IMR-90 (cell line): ENCODE measurements at regions not wholly inside any gene's neighbourhood (a gene's known extent, or its start where the extent isn't known, plus 50 kb on each side); places are given as distances from the start of the nearest gene placed in this dataset.

Experiments
- ATAC-seq: fragments of 200-7000 bp; cut with Tn5 transposase; 2 replicates; pipeline ENCODE4 v1.9.1; 2020; ENCODE audit warnings: low read depth, mild to moderate bottlenecking, moderate library complexity
- BruUV-seq: library from RNA; stranded (reverse); fragments of 400-500 nt; replicated peaks from 2 replicates; lab custom pipeline; 2021; lab: Mats Ljungman, UMichigan
- CTCF ChIA-PET: fragments of 300-600 bp; formaldehyde crosslinking; extraction: SDS; loops from one replicate; lab custom pipeline; 2021; ENCODE audit warnings: antibody characterized with exemption; lab: Yijun Ruan, JAX
- POLR2A ChIA-PET: fragments of 300-600 bp; sonication (Branson Sonifier 250); formaldehyde crosslinking; loops from one replicate; lab custom pipeline; 2022; ENCODE audit warnings: antibody characterized with exemption; ENCODE audit not compliant: unreplicated experiment; lab: Charles Lee
- DNase-seq: peaks from one replicate; pipeline ENCODE4 v3.0.0; 2013
- H2AFZ ChIP-seq: replicated peaks from 2 replicates; pipeline ENCODE3; 2013; ENCODE audit warnings: low read length, mild to moderate bottlenecking; ENCODE audit not compliant: poor library complexity
- H2AK5ac ChIP-seq: 2 replicates; pipeline ENCODE4 v1.6.1; 2013; ENCODE audit warnings: low read depth, low read length, inconsistent platforms
- H2AK9ac ChIP-seq: replicated peaks from 2 replicates; pipeline ENCODE3; 2013; ENCODE audit warnings: mild to moderate bottlenecking, low read depth, low read length, moderate library complexity; ENCODE audit not compliant: poor library complexity
- H2BK120ac ChIP-seq: 2 replicates; pipeline ENCODE4 v1.6.1; 2013; ENCODE audit warnings: low read depth, low read length, inconsistent platforms
- H2BK15ac ChIP-seq: 3 replicates; pipeline ENCODE4 v1.6.1; 2013; ENCODE audit warnings: low read depth, low read length, inconsistent platforms
- H2BK20ac ChIP-seq: 2 replicates; pipeline ENCODE4 v1.6.1; 2013; ENCODE audit warnings: low read depth, mild to moderate bottlenecking, inconsistent platforms, low read length, moderate library complexity
- H2BK5ac ChIP-seq: 2 replicates; pipeline ENCODE4 v1.6.1; 2013; ENCODE audit warnings: mild to moderate bottlenecking, low read depth, low read length, inconsistent platforms; ENCODE audit not compliant: poor library complexity, severe bottlenecking
- H3K14ac ChIP-seq: replicated peaks from 2 replicates; pipeline ENCODE4 v1.6.1; 2013; ENCODE audit warnings: low read depth, low read length, inconsistent platforms
- H3K18ac ChIP-seq: 2 replicates; pipeline ENCODE4 v1.6.1; 2013; ENCODE audit warnings: low read depth, low read length, control low read depth
- H3K23ac ChIP-seq: 2 replicates; pipeline ENCODE4 v1.6.1; 2013; ENCODE audit warnings: low read depth, low read length, inconsistent platforms
- H3K27ac ChIP-seq: 2 replicates; pipeline ENCODE4 v1.5.1; 2013; ENCODE audit warnings: mild to moderate bottlenecking, control low read depth, low read length; ENCODE audit not compliant: insufficient read depth
- H3K27me3 ChIP-seq: 2 replicates; pipeline ENCODE4 v1.6.1; 2013; ENCODE audit warnings: low read length; ENCODE audit not compliant: control insufficient read depth, insufficient read depth
- H3K36me3 ChIP-seq: 2 replicates; pipeline ENCODE4 v1.6.1; 2013; ENCODE audit warnings: low read length, mixed read lengths; ENCODE audit not compliant: control insufficient read depth, insufficient read depth
- H3K4ac ChIP-seq: 2 replicates; pipeline ENCODE4 v1.6.1; 2013; ENCODE audit warnings: low read depth, low read length, inconsistent platforms
- H3K4me1 ChIP-seq: 2 replicates; pipeline ENCODE4 v1.6.1; 2013; ENCODE audit warnings: low read length, mixed read lengths; ENCODE audit not compliant: control insufficient read depth, insufficient read depth
- H3K4me2 ChIP-seq: 2 replicates; pipeline ENCODE4 v1.6.1; 2013; ENCODE audit warnings: low read depth, mild to moderate bottlenecking, control low read depth, low read length, moderate library complexity
- H3K4me3 ChIP-seq: 2 replicates; pipeline ENCODE4 v1.5.1; 2013; ENCODE audit warnings: low read depth, mild to moderate bottlenecking, control low read depth, low read length, moderate library complexity; ENCODE audit not compliant: insufficient read depth
- H3K56ac ChIP-seq: 2 replicates; pipeline ENCODE4 v1.6.1; 2013; ENCODE audit warnings: low read length, inconsistent platforms; ENCODE audit not compliant: insufficient read depth; ENCODE audit errors: extremely low read depth
- H3K79me1 ChIP-seq, 2 experiments: 2 replicates each; pipeline ENCODE4 v1.6.1; 2013; ENCODE audit warnings: low read length in 2 of 2, inconsistent platforms in 1 of 2, low read depth in 1 of 2
- H3K9ac ChIP-seq: 2 replicates; pipeline ENCODE4 v1.6.1; 2013; ENCODE audit warnings: low read depth, low read length, control low read depth
- H3K9me1 ChIP-seq: 2 replicates; pipeline ENCODE4 v1.6.1; 2013; ENCODE audit warnings: low read length, inconsistent platforms; ENCODE audit not compliant: insufficient read depth
- H3K9me3 ChIP-seq: 2 replicates; pipeline ENCODE4 v1.6.1; 2013; ENCODE audit warnings: low read length; ENCODE audit not compliant: control insufficient read depth, insufficient read depth
- H4K20me1 ChIP-seq: 2 replicates; pipeline ENCODE4 v1.6.1; 2013; ENCODE audit warnings: low read length, inconsistent platforms; ENCODE audit not compliant: insufficient read depth
- H4K5ac ChIP-seq: 2 replicates; pipeline ENCODE4 v1.6.1; 2013; ENCODE audit warnings: mild to moderate bottlenecking, low read depth, low read length, control low read depth
- H4K8ac ChIP-seq, 2 experiments: 2 replicates each; pipeline ENCODE4 v1.6.1; 2013; ENCODE audit warnings: low read depth in 2 of 2, low read length in 2 of 2, control low read depth in 1 of 2, inconsistent platforms in 1 of 2
- H4K91ac ChIP-seq: 2 replicates; pipeline ENCODE4 v1.6.1; 2013; ENCODE audit warnings: low read depth, low read length, inconsistent platforms; ENCODE audit not compliant: insufficient read depth
- BHLHE40 ChIP-seq: fragments of 150-350 bp; IDR thresholded peaks from 2 replicates; pipeline ENCODE4 v1.6.1; 2016; ENCODE audit warnings: mild to moderate bottlenecking, low read depth, low read length
- MAFK ChIP-seq: IDR thresholded peaks from 2 replicates; pipeline ENCODE4 v1.6.1; 2012; ENCODE audit warnings: low read depth, low read length, improper control_type of control experiment
- MAZ ChIP-seq: IDR thresholded peaks from 2 replicates; pipeline ENCODE4 v1.6.1; 2012; ENCODE audit warnings: low read depth, mild to moderate bottlenecking, low read length, improper control_type of control experiment, moderate library complexity, borderline replicate concordance
- WGBS, 2 experiments: methylation state at CpG; one replicate each; pipeline versions ENCODE4 v1.1.5 to v1.1.7; 2013; ENCODE audit warnings: missing lambda C conversion rate in 2 of 2; ENCODE audit not compliant: insufficient read length in 1 of 2; ENCODE audit errors: extremely low coverage in 2 of 2; 5-methylcytosine and 5-hydroxymethylcytosine counted together
- dilution Hi-C: fragments of 300-500 bp; cut with HindIII; formaldehyde crosslinking; loops from one replicate; pipeline ENCODE4 v1.14.3; 2018; ENCODE audit warnings: low sequenced_read_pairs; ENCODE audit not compliant: unreplicated experiment
- in situ Hi-C: fragments of 300-500 bp; cut with MboI; formaldehyde crosslinking; loops from 3 replicates; pipeline ENCODE4 v1.14.3; 2019; ENCODE audit warnings: low sequenced_read_pairs, inconsistent platforms, mixed read lengths
- intact Hi-C: fragments of 100-400 bp; cut with micrococcal nuclease; formaldehyde crosslinking; loops from 2 replicates; pipeline ENCODE4 v1.10.0; 2022
- TF ChIP-seq, protein P1 (sequence below): conservative IDR thresholded peaks from 2 replicates; pipeline ENCODE4 v1.5.1; 2012; ENCODE audit warnings: mild to moderate bottlenecking, low read depth, low read length, improper control_type of control experiment

DNA sequence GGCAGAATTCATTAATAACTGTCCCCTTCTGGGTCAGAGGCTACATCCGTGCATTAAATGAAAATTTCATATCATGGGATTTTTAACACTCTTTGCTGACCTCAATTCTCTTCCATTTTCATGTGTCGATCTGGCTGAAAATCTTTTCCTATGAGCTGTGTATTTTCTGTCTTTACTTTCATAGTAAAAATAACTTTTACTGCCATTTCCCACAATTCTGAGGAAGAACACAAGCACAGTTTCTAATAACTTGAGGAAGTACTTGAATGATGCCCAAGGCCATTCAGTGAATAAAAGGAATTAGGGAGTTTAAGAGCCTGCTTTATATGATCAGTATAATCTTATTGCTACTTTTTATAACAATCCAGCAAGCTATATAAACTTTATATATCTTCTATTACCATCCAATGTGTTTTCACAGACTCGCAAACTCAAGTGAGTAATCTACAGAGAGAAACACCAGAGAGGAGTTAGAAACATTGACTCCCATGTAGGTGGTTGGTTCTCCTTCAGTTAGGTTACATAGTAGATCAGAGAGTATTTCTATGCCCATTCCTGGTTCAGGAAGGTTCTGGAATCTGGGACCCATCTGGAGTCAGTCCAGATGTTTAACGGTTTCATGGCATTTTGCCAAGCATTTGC is 340.0 kb downstream of the FBXO15 start:
- Histone ChIP-seq H2BK5ac (no peak overlapping the region), H4K20me1 (no peaks in the 10 kb centered on the region), H2AK5ac (no peak overlapping the region), H3K14ac (no peak overlapping the region), H4K8ac (no peak overlapping the region), H3K79me1 (no peaks in the 10 kb centered on the region), H3K4ac (no peak overlapping the region), H2AK9ac (no peak overlapping the region), H2BK20ac (no peak overlapping the region), H3K27ac (no peak overlapping the region), H3K4me3 (no peak overlapping the region), H4K5ac (no peak overlapping the region), H2AFZ (no peak overlapping the region), H3K4me2 (no peak overlapping the region), H3K36me3 (no peaks in the 10 kb centered on the region), H4K91ac (no peak overlapping the region), H3K9me3 (no peaks in the 10 kb centered on the region), H3K4me1 (no peaks in the 10 kb centered on the region), H2BK120ac (no peak overlapping the region), H3K23ac (no peak overlapping the region), H3K18ac (no peak overlapping the region), H3K27me3 (peaks cover 1% of the 10 kb centered on the region; the same call in 1 of the 2 replicates), H3K9me1 (no peaks in the 10 kb centered on the region), H2BK15ac (no peak overlapping the region), H3K56ac (no peak overlapping the region), H3K9ac (no peak overlapping the region)
- no peak for DNase-seq
- TF ChIP-seq MAZ: no peak
- TF ChIP-seq, protein P1, sequence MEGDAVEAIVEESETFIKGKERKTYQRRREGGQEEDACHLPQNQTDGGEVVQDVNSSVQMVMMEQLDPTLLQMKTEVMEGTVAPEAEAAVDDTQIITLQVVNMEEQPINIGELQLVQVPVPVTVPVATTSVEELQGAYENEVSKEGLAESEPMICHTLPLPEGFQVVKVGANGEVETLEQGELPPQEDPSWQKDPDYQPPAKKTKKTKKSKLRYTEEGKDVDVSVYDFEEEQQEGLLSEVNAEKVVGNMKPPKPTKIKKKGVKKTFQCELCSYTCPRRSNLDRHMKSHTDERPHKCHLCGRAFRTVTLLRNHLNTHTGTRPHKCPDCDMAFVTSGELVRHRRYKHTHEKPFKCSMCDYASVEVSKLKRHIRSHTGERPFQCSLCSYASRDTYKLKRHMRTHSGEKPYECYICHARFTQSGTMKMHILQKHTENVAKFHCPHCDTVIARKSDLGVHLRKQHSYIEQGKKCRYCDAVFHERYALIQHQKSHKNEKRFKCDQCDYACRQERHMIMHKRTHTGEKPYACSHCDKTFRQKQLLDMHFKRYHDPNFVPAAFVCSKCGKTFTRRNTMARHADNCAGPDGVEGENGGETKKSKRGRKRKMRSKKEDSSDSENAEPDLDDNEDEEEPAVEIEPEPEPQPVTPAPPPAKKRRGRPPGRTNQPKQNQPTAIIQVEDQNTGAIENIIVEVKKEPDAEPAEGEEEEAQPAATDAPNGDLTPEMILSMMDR: no peak
- TF ChIP-seq MAFK: no peak
- TF ChIP-seq BHLHE40: no peak
- 0% methylated on average over 1 of the region's 4 CpGs; no CpG with 5 or more reads in 1 of the 2 experiments for WGBS, 2 experiments
- ChIA-PET CTCF (interaction anchor here (0.5 to 0.6 kb wide), 2 partner anchors 14 to 273 kb away, joined by 3 read pairs; no protein-coding TSS in a partner anchor), POLR2A (no interaction called here)
- no peak for ATAC-seq
- no TSS peak for BruUV-seq
- intact Hi-C loops: no loop called here
- in situ Hi-C loops: no loop called here
- dilution Hi-C loops: no loop called here
